HG03045 (cell line): ENCODE measurements at regions not wholly inside any gene's neighbourhood (a gene's known extent, or its start where the extent isn't known, plus 50 kb on each side); places are given as distances from the start of the nearest gene placed in this dataset.

Experiments used
- ATAC-seq: cut with Tn5 transposase; IDR thresholded peaks from one replicate; pipeline ENCODE4 v1.9.1; 2021; ENCODE audit warnings: mild to moderate bottlenecking, moderate library complexity; ENCODE audit not compliant: unreplicated experiment

GRCh38 chr7:125592331-125592730, 662.7 kb upstream of the POT1 start:
- no peak for ATAC-seq

- ATAC-seq, result no peak
These were observed 643.5 kb upstream of the POT1 start for GRCh38 chr7:125573126-125573525.

- ATAC-seq, result no peak
These were observed 642.8 kb upstream of the POT1 start for GRCh38 chr7:125572414-125572813.

- ATAC-seq, result peak; percentile 83
These were observed 639.2 kb upstream of the POT1 start for GRCh38 chr7:125568799-125569198.

- no peak for ATAC-seq
These were observed 638.1 kb upstream of the POT1 start for GRCh38 chr7:125567686-125568085.

- no peak for ATAC-seq
These were observed 634.4 kb upstream of the POT1 start for GRCh38 chr7:125563964-125564529.

GRCh38 chr7:125563557-125563956, 633.9 kb upstream of the POT1 start:
- ATAC-seq, result no peak

- no peak for ATAC-seq
These were observed 631.4 kb upstream of the POT1 start for GRCh38 chr7:125561006-125561405.

- no peak for ATAC-seq
These were observed 630.3 kb upstream of the POT1 start for GRCh38 chr7:125559921-125560320.

GRCh38 chr7:125555916-125556315, 626.3 kb upstream of the POT1 start:
- no peak for ATAC-seq

- no peak for ATAC-seq
These were observed 621.4 kb upstream of the POT1 start for GRCh38 chr7:125551008-125551407.

- no peak for ATAC-seq
These were observed 617.9 kb upstream of the POT1 start for GRCh38 chr7:125547505-125547904.

GRCh38 chr7:125530553-125530952, 600.9 kb upstream of the POT1 start:
- ATAC-seq, result no peak

- ATAC-seq, result no peak
These were observed 599.6 kb upstream of the POT1 start for GRCh38 chr7:125529249-125529648.

GRCh38 chr7:125526958-125527357, 597.3 kb upstream of the POT1 start:
- no peak for ATAC-seq

- ATAC-seq, result no peak
These were observed 596.5 kb upstream of the POT1 start for GRCh38 chr7:125526092-125526491.

GRCh38 chr7:125516194-125516593, 586.6 kb upstream of the POT1 start:
- no peak for ATAC-seq

- no peak for ATAC-seq
These were observed 582.7 kb upstream of the POT1 start for GRCh38 chr7:125512373-125512772.

- no peak for ATAC-seq
These were observed 581.7 kb upstream of the POT1 start for GRCh38 chr7:125511310-125511709.

- ATAC-seq, result no peak
These were observed 576.7 kb upstream of the POT1 start for GRCh38 chr7:125506331-125506730.

- no peak for ATAC-seq
These were observed 575.2 kb upstream of the POT1 start for GRCh38 chr7:125504848-125505247.

GRCh38 chr7:125495997-125496396, 566.4 kb upstream of the POT1 start:
- ATAC-seq, result no peak

GRCh38 chr7:125492521-125492920, 562.9 kb upstream of the POT1 start:
- no peak for ATAC-seq
